HUES6 (cell line): ENCODE measurements at regions not wholly inside any gene's neighbourhood (a gene's known extent, or its start where the extent isn't known, plus 50 kb on each side); places are given as distances from the start of the nearest gene placed in this dataset.

Experiments
- H3K27ac ChIP-seq: 2 replicates; pipeline ENCODE4 v1.7.0; 2013; ENCODE audit warnings: low read depth, mild to moderate bottlenecking, low read length, inconsistent platforms
- H3K27me3 ChIP-seq: 2 replicates; pipeline ENCODE4 v1.6.1; 2013; ENCODE audit warnings: low read length; ENCODE audit not compliant: control insufficient read depth, insufficient read depth
- H3K36me3 ChIP-seq: 2 replicates; pipeline ENCODE4 v1.6.1; 2013; ENCODE audit warnings: low read length; ENCODE audit not compliant: control insufficient read depth, insufficient read depth
- H3K4me1 ChIP-seq: 2 replicates; pipeline ENCODE4 v1.6.1; 2013; ENCODE audit warnings: low read length; ENCODE audit not compliant: control insufficient read depth, insufficient read depth
- H3K4me3 ChIP-seq: 2 replicates; pipeline ENCODE4 v1.5.1; 2013; ENCODE audit warnings: low read depth, low read length
- H3K9ac ChIP-seq: one replicate; pipeline ENCODE4 v1.6.1; 2013; ENCODE audit warnings: mild to moderate bottlenecking, low read length
- H3K9me3 ChIP-seq: 2 replicates; pipeline ENCODE4 v1.6.1; 2013; ENCODE audit warnings: low read depth, low read length; ENCODE audit not compliant: control insufficient read depth, insufficient read depth

DNA sequence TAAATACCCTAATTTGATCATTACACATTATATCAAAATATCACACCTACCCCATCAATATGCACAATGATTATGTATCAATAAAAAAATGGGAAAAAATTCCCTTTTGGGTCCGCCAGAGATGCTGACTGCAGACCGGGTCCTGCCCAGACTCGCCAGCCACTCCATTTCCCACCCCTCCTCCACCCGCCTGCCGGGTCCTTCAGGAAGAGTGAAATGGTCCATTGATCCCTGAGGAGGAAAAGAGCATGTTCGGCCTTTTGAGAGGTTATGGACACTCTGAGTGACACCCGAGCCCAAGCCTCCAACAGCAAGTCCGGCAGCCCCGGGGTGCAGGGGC lies 123.9 kb upstream of the ZFHX3 start:
- Histone ChIP-seq H3K4me3 (no peak overlapping the region), H3K4me1 (peaks cover 34% of the 10 kb centered on the region), H3K27ac (no peak overlapping the region), H3K36me3 (no peaks in the 10 kb centered on the region), H3K9me3 (no peaks in the 10 kb centered on the region), H3K9ac (no peak overlapping the region), H3K27me3 (peaks cover 16% of the 10 kb centered on the region)

DNA sequence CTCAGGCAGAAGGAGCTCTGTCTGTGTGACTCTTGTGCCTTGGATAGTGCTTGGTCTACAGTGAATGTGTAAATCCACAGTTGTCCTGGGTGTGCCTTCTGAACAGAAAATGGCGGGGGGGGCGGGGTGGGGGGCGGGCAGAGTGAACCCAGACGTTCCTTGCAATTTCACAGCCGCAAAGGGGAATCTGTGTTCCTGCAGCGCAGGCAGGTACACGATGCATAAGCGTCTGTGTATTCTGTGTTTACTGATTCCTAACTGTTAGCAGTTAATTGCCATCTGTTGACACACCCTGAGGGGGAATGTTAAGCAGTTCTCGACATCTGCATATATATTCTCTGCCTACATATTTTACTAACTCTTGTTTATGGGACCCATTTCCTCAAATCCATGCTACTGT lies 123.5 kb upstream of the ZFHX3 start:
- H3K4me1 ChIP-seq, result peaks cover 34% of the 10 kb centered on the region
- H3K27me3 ChIP-seq, result peaks cover 16% of the 10 kb centered on the region

DNA sequence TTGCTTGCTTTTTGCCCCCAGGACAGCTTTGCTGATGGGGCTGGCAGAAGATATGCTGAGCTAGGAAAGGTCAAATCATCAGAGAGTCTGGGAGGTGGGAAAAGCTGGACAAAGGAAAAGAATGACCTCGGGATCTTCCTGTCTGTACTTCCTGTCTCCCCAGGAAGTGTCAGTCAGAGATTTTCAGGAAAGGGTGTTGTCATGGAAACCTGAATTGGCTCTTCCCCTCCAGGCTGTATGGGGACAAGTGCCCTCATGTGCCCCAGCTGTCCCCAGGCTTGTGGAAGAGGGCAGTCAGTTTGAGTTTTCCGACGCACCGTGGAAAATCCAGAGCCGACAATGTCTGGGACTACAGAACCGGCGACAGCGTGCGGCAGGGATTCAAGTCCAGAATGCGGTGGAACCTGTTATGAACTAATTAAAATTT lies 122.7 kb upstream of the ZFHX3 start:
- Histone ChIP-seq H3K9ac (no peak overlapping the region), H3K36me3 (no peaks in the 10 kb centered on the region), H3K9me3 (no peaks in the 10 kb centered on the region), H3K27me3 (peaks cover 16% of the 10 kb centered on the region), H3K27ac (no peak overlapping the region), H3K4me3 (no peak overlapping the region), H3K4me1 (peaks cover 31% of the 10 kb centered on the region)

More for the DNA sequence above, 123.5 kb upstream of the ZFHX3 start:
- Histone ChIP-seq H3K4me3 (no peak overlapping the region), H3K9me3 (no peaks in the 10 kb centered on the region), H3K9ac (no peak overlapping the region), H3K36me3 (no peaks in the 10 kb centered on the region), H3K27ac (no peak overlapping the region)

DNA sequence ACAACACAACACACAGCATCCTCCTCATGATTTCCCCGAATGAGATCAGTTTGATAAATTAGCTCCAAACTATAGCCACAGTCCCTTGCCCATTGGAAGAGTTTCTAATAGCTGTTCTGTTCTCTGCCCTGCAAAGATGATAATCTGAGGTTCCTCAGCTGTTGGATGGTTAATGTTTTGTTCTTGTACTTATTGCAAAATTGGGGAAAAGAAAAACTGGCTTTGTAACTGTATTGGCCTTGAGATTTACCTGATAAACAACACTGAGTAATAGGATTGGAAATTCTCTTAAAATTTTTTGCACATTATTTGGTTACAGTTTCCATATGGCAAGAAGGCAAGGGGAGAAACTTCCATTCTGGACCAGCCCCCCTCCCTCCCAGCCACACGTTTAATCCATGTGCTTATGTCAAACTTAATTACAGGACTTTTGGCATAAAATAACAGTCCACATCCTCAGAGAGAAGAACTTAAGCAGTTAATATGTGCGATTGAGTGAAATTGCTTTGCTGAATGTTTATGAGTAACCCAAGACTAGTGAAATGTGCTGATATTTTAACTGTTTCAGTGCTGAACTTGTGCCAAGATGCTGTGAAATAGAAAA lies 119.1 kb upstream of the ZFHX3 start:
- Histone ChIP-seq H3K9me3 (no peaks in the 10 kb centered on the region), H3K4me1 (peaks cover 16% of the 10 kb centered on the region), H3K27ac (no peak overlapping the region), H3K9ac (no peak overlapping the region), H3K27me3 (peaks cover 5% of the 10 kb centered on the region; the same call in 1 of the 2 replicates), H3K4me3 (no peak overlapping the region), H3K36me3 (no peaks in the 10 kb centered on the region)

DNA sequence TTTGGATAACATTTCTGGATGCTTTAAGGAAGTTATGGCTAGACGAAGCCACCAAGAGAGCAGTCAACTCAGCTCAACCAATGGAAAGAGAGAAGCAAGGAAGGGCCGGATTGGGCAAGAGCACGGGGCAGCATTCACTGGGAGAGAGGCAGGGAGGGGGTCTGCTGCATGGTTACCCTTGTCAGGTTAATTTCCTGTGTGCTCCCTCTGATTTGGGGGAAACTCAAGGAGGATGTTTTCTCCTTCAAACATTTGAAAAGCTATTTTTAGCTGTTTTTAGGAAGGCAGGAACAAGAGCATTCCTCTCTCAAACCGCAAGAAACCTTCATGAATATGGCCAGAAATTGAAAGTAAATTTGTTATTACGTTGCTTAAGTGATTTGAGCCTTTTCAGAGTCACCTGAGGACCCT lies 118.5 kb upstream of the ZFHX3 start:
- H3K27me3 ChIP-seq, result peaks cover 5% of the 10 kb centered on the region; the same call in 1 of the 2 replicates
- H3K27ac ChIP-seq, result no peak overlapping the region
- H3K36me3 ChIP-seq, result no peaks in the 10 kb centered on the region
- H3K4me1 ChIP-seq, result peaks cover 10% of the 10 kb centered on the region
- no peak overlapping the region for H3K4me3 ChIP-seq
- no peaks in the 10 kb centered on the region for H3K9me3 ChIP-seq
- no peak overlapping the region for H3K9ac ChIP-seq

DNA sequence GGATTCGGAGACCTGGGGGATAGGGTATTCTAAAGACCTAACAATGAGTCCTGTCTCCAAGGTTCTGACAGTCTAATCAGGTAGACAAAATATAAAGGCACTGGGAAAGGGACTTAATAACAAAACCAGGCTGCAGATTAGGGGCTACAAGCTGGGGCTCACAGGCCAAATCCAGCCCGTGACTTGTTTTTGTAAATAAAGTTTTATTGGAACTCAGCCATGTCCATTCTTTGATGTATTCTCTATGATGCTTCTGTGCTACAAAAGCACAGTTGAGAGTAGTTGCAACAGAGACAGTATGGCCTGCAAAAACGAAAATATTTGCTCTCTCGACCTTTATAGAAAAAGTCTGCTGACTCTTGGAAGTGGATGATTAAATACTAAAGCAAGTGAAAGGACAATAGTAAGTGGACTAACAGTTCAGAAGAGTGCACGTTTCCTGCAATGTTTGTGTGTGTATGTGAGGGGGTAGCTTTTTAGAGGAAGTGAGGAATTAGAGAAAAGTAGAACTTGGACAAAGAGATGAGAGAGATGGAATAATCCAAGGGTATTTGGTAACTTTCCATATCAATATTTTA lies 115.4 kb upstream of the ZFHX3 start:
- no peaks in the 10 kb centered on the region for H3K4me1 ChIP-seq
- no peaks in the 10 kb centered on the region for H3K36me3 ChIP-seq
- H3K9me3 ChIP-seq, result no peaks in the 10 kb centered on the region; the same call in 1 of the 2 replicates
- H3K9ac ChIP-seq, result no peak overlapping the region
- no peak overlapping the region for H3K4me3 ChIP-seq
- peaks cover 2% of the 10 kb centered on the region; the same call in 1 of the 2 replicates for H3K27me3 ChIP-seq
- H3K27ac ChIP-seq, result no peak overlapping the region

DNA sequence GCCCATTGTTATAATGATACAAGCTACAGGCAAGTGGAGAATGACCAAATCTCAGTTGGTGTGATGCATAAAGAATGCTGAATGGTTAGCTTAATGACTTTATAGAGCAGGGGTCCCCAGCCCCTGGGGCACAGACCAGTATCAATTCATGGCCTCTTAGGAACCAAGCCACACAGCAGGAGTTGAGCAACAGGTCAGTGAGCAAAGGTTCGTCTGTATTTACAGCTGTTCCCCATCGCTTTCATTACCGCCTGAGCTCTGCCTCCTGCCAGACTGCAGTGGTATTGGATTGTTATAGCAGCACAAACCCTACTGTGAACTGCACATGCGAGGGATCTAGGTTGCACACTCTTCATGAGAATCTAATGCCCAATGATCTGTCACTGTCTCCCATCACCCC lies 114.0 kb upstream of the ZFHX3 start:
- Histone ChIP-seq H3K27me3 (no peaks in the 10 kb centered on the region), H3K4me3 (no peak overlapping the region), H3K4me1 (no peaks in the 10 kb centered on the region), H3K27ac (no peak overlapping the region), H3K36me3 (no peaks in the 10 kb centered on the region), H3K9me3 (no peaks in the 10 kb centered on the region; the same call in 1 of the 2 replicates), H3K9ac (no peak overlapping the region)

DNA sequence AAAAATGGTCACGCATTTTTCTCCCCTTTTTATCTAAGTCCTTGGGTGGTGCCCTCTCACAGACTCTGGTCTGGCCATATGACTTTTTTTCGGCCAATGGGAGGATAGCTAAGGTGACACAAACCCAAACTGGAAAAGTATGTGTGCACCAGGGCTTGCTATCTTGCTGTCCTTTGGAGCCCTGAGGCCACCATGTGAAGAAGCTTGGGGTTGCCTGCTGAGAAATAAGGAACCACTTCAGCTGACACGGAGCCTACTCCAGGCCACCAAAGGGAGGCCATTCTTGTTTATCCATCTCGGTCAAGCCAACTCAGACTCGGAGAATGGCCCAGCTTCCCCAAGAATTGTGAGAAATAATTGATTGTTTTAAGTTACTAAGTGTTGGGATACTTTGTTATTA lies 111.4 kb upstream of the ZFHX3 start:
- Histone ChIP-seq H3K36me3 (no peaks in the 10 kb centered on the region), H3K9ac (no peak overlapping the region), H3K4me1 (no peaks in the 10 kb centered on the region), H3K4me3 (no peak overlapping the region), H3K27me3 (no peaks in the 10 kb centered on the region), H3K27ac (no peak overlapping the region), H3K9me3 (no peaks in the 10 kb centered on the region; the same call in 1 of the 2 replicates)

DNA sequence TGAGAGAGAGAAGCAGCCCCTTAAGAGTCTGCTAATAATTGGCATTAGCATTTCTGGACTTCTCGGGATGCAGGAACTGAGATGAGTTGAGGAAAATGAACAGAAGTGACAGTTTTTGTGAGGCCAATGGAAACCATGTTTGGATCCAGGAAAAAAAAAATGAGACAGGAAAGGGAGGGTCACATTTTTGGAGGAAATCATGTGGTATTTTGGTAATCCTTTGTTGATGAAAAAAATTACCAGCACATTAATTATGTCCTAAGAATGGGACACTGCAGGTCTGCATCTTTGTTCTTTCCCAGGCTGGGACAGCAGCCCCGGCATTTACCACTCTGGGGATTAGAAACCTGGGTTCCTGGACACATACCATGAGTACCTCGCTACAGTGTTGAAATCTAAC lies 109.9 kb upstream of the ZFHX3 start:
- Histone ChIP-seq H3K27me3 (no peaks in the 10 kb centered on the region), H3K36me3 (no peaks in the 10 kb centered on the region), H3K4me3 (no peak overlapping the region), H3K9me3 (no peaks in the 10 kb centered on the region; the same call in 1 of the 2 replicates), H3K4me1 (peaks cover 5% of the 10 kb centered on the region; the same call in 1 of the 2 replicates), H3K27ac (no peak overlapping the region), H3K9ac (no peak overlapping the region)

DNA sequence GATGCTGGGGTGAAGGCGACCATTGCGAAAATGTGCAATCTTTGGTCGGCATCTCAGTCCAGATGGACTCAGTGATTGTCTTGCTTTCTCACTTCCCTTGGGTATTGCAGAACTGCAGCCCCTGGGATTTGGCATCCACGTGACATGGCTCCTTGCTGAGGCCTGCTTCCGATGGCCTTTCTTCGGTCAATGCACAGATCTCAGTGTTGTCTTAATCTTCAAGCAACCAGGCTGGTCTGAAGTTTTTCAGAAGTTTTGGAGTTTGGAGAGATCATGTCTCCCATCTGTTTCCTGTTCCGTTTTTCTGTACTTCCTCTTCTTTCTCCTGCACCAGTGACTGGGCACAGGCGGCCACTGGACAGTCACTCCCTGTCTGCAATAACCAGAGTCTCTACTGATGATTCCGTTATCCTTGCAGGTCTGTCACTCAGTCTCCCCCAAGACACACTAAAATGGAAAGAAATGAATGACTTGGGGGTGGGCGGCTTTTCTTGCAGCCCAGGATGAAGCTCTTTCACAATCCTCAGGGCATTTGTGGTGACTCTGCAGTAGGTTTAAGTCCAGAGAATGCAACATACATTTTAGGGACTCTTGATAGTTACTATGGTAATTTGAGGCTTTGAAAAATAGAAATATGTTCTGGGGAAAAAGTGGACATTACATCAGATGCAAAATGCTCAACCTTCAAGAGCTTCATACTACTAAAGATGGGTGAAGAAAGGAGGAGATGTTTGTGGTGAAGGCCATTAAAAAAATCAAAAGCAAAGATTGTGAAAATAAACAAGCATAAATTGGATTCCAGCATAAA lies 106.3 kb upstream of the ZFHX3 start:
- Histone ChIP-seq H3K27me3 (no peaks in the 10 kb centered on the region), H3K4me1 (peaks cover 22% of the 10 kb centered on the region), H3K27ac (no peak overlapping the region), H3K9me3 (no peaks in the 10 kb centered on the region; the same call in 1 of the 2 replicates), H3K36me3 (no peaks in the 10 kb centered on the region), H3K9ac (no peak overlapping the region), H3K4me3 (no peak overlapping the region)
